GM19043 (cell line): ENCODE measurements at regions not wholly inside any gene's neighbourhood (a gene's known extent, or its start where the extent isn't known, plus 50 kb on each side); places are given as distances from the start of the nearest gene placed in this dataset.

Source experiments
- ATAC-seq: cut with Tn5 transposase; IDR thresholded peaks from one replicate; pipeline ENCODE4 v1.9.1; 2021; ENCODE audit warnings: low read depth; ENCODE audit not compliant: unreplicated experiment

- no peak for ATAC-seq
Observed at GRCh38 chr2:221133941-221134340, 438.2 kb downstream of the EPHA4 start.

- no peak for ATAC-seq
Observed at GRCh38 chr2:221134718-221135117, 437.4 kb downstream of the EPHA4 start.

GRCh38 chr2:221135699-221136098 lies 436.4 kb downstream of the EPHA4 start:
- ATAC-seq = no peak

GRCh38 chr2:221137385-221137784 lies 434.7 kb downstream of the EPHA4 start:
- no peak for ATAC-seq

- no peak for ATAC-seq
Observed at GRCh38 chr2:221142341-221142740, 429.8 kb downstream of the EPHA4 start.

- ATAC-seq = no peak
Observed at GRCh38 chr2:221143231-221143630, 428.9 kb downstream of the EPHA4 start.

GRCh38 chr2:221144909-221145308 lies 427.2 kb downstream of the EPHA4 start:
- no peak for ATAC-seq

GRCh38 chr2:221145396-221145795 lies 426.7 kb downstream of the EPHA4 start:
- no peak for ATAC-seq

GRCh38 chr2:221153226-221153625 lies 418.9 kb downstream of the EPHA4 start:
- ATAC-seq = no peak

- ATAC-seq = no peak
Observed at GRCh38 chr2:221154176-221154575, 417.9 kb downstream of the EPHA4 start.

GRCh38 chr2:221156062-221156734 lies 415.9 kb downstream of the EPHA4 start:
- ATAC-seq = no peak

- ATAC-seq = no peak
Observed at GRCh38 chr2:221161186-221161585, 410.9 kb downstream of the EPHA4 start.

- no peak for ATAC-seq
Observed at GRCh38 chr2:221166292-221166691, 405.8 kb downstream of the EPHA4 start.

GRCh38 chr2:221167561-221167960 lies 404.5 kb downstream of the EPHA4 start:
- ATAC-seq = no peak

GRCh38 chr2:221169724-221170123 lies 402.4 kb downstream of the EPHA4 start:
- ATAC-seq = no peak

GRCh38 chr2:221170548-221170947 lies 401.6 kb downstream of the EPHA4 start:
- no peak for ATAC-seq

GRCh38 chr2:221176667-221177066 lies 395.4 kb downstream of the EPHA4 start:
- no peak for ATAC-seq

GRCh38 chr2:221178139-221178538 lies 394.0 kb downstream of the EPHA4 start:
- no peak for ATAC-seq

- ATAC-seq = no peak
Observed at GRCh38 chr2:221186873-221187272, 385.2 kb downstream of the EPHA4 start.

GRCh38 chr2:221189431-221190067 lies 382.6 kb downstream of the EPHA4 start:
- ATAC-seq = no peak

GRCh38 chr2:221195829-221196228 lies 376.3 kb downstream of the EPHA4 start:
- no peak for ATAC-seq

- ATAC-seq = no peak
Observed at GRCh38 chr2:221197225-221197856, 374.8 kb downstream of the EPHA4 start.
